KOPT-K1 (cell line): ENCODE measurements at regions not wholly inside any gene's neighbourhood (a gene's known extent, or its start where the extent isn't known, plus 50 kb on each side); places are given as distances from the start of the nearest gene placed in this dataset.
"Not testable (repeated sequence)": the region's sequence is repeated elsewhere in the genome, so short reads cannot be mapped to it uniquely, and the experiment has no call there.

ENCODE experiments used
- H3K27ac ChIP-seq: fragments of 200-600 bp; sonication (generic); 2 replicates; pipeline ENCODE4 v1.5.1; 2016; ENCODE audit warnings: antibody characterized with exemption, mild to moderate bottlenecking, low read depth, low read length; ENCODE audit not compliant: poor library complexity, severe bottlenecking
- H3K36me3 ChIP-seq: fragments of 200-600 bp; sonication (generic); 2 replicates; pipeline ENCODE4 v1.5.1; 2017; ENCODE audit warnings: antibody characterized with exemption, mild to moderate bottlenecking, low read length, moderate library complexity; ENCODE audit not compliant: insufficient read depth
- H3K9me3 ChIP-seq: fragments of 200-600 bp; sonication (generic); 2 replicates; pipeline ENCODE4 v1.5.1; 2017; ENCODE audit warnings: antibody characterized with exemption, low read length, mild to moderate bottlenecking; ENCODE audit not compliant: insufficient read depth, poor library complexity, severe bottlenecking

GRCh38 chr2:129377078-129377469 lies 602.4 kb upstream of the RAB6C start:
- no peaks in the 10 kb centered on the region for H3K36me3 ChIP-seq
- no peak overlapping the region for H3K27ac ChIP-seq
- no peaks in the 10 kb centered on the region for H3K9me3 ChIP-seq

GRCh38 chr2:129378186-129378585 lies 601.3 kb upstream of the RAB6C start:
- Histone ChIP-seq H3K36me3 (no peaks in the 10 kb centered on the region), H3K9me3 (no peaks in the 10 kb centered on the region)

GRCh38 chr2:129379411-129379810 lies 600.1 kb upstream of the RAB6C start:
- Histone ChIP-seq H3K27ac (no peak overlapping the region), H3K9me3 (no peaks in the 10 kb centered on the region), H3K36me3 (no peaks in the 10 kb centered on the region)

More at GRCh38 chr2:129378186-129378585, 601.3 kb upstream of the RAB6C start:
- H3K27ac ChIP-seq, result no peak overlapping the region

DNA sequence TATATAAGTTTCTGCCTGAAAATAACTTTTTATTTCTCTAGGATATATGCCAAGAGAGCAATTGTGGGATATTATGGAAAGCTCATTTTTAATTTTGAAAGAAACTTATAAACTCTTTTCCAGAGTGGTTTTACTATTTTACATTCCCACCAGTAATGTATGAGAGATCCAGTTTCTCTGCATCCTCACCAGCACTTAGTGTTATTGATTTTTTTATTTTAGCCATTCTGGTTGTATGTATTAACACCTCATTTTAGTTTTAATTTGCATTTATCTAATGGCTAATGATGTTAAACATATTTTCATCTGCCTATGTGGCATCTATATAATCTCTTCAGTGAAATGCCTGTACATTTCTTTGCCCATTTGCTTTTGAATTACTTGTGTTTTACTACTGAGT lies 597.7 kb upstream of the RAB6C start:
- Histone ChIP-seq H3K36me3 (no peaks in the 10 kb centered on the region), H3K27ac (no peak overlapping the region)

DNA sequence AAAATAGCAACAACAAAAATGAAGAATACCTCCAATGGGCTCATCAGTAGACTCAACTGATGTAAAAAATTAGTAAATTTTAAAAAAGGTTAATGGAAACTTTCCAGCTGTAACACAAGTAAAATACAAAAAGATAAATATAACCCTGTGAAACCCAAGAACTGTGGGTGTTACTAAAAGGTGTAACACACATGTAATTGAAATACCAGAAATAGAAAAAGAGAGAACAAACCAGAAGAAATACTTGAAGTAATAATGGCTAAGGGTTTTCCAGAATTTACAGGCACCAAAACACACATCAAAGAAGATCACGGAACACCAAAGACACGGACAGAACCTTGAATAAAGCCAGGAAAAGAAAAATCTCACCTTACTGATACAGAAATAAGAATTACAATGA lies 590.6 kb upstream of the RAB6C start:
- H3K27ac ChIP-seq, result no peak overlapping the region
- no peaks in the 10 kb centered on the region for H3K36me3 ChIP-seq
- H3K9me3 ChIP-seq, result no peaks in the 10 kb centered on the region

More for the DNA sequence above, 597.7 kb upstream of the RAB6C start:
- no peaks in the 10 kb centered on the region for H3K9me3 ChIP-seq

GRCh38 chr2:129393816-129394215 lies 585.6 kb upstream of the RAB6C start:
- Histone ChIP-seq H3K27ac (no peak overlapping the region), H3K9me3 (no peaks in the 10 kb centered on the region), H3K36me3 (no peaks in the 10 kb centered on the region)

DNA sequence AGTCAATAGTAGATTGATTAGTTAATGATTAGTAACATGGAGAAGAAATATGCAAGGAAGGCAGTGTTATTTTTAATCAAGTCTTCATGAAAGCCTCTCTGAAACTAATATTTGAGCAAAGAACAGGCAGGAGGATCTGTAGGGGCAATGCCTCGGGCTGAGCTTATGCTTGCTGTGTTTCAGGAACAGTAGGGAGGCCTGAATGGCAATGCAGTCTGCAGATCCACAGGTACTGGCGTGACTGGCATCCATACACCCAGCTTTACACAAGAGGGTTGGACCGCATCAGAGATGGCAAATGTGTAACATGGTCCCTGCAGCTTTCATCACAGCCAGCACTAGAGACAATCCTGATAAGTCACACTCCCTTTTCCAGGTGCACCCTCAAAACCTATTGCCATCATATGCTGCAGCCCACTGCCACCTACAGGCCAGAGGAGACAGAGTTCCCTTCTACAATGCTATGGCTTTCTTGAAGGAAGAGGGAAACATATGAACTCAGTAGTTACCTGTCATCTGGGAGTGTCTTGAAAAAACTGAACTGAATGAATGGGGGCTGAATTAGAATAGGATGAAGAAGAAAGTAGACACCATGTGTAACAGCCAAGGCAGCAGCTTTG lies 582.4 kb upstream of the RAB6C start:
- Histone ChIP-seq H3K27ac (no peak overlapping the region), H3K9me3 (no peaks in the 10 kb centered on the region), H3K36me3 (no peaks in the 10 kb centered on the region)

GRCh38 chr2:129400826-129401225 lies 578.6 kb upstream of the RAB6C start:
- Histone ChIP-seq H3K9me3 (no peaks in the 10 kb centered on the region), H3K27ac (no peak overlapping the region), H3K36me3 (no peaks in the 10 kb centered on the region)

GRCh38 chr2:129402076-129402475 lies 577.4 kb upstream of the RAB6C start:
- Histone ChIP-seq H3K9me3 (no peaks in the 10 kb centered on the region), H3K36me3 (no peaks in the 10 kb centered on the region), H3K27ac (no peak overlapping the region)

- no peak overlapping the region for H3K27ac ChIP-seq
- no peaks in the 10 kb centered on the region for H3K36me3 ChIP-seq
Observed at GRCh38 chr2:129404000-129404685, 575.3 kb upstream of the RAB6C start.

DNA sequence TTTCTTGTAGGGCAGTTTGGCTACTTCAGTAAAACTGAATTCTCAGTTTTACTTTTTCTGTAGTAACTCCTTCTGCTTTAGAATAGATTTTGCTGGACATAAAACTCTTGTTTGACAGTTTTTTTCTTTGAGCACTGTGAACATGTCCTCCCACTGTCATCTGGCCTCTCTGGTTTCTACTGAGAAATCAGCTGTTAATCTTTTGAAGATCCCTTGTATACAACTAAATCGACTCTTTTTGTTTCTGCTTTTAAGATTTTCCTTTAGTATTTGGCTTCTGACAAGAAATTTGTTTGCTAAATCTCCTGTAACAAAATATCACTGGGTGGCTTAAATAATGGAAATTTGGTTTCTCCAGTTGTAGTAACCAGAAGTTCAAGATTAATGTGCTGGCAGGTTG lies 570.9 kb upstream of the RAB6C start:
- Histone ChIP-seq H3K9me3 (no peaks in the 10 kb centered on the region), H3K27ac (no peak overlapping the region), H3K36me3 (no peaks in the 10 kb centered on the region)

More at GRCh38 chr2:129404000-129404685, 575.3 kb upstream of the RAB6C start:
- H3K9me3 ChIP-seq, result no peaks in the 10 kb centered on the region

- not testable (repeated sequence) for H3K9me3 ChIP-seq, H3K36me3 ChIP-seq, H3K27ac ChIP-seq
Observed at GRCh38 chr2:129417041-129417440, 562.4 kb upstream of the RAB6C start.

DNA sequence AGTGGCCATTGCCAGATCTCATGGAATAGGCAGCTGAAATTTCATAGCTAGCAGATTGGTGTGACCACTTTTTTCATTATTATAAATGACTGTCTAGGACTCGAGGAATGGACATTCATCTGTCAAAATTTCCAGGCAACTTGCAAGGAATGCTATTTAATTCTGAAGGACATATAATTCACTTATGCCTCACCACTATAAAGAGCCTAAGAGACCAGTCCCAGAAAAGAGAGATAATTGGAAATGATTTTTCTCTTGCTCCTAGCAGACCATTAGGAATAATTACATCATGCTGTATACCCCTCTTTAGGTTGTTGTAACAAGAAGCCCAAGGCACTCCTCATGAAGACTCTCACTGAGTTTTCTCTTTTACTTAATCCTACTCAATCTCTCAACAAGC lies 557.4 kb upstream of the RAB6C start:
- Histone ChIP-seq H3K9me3 (no peaks in the 10 kb centered on the region), H3K27ac (no peak overlapping the region), H3K36me3 (no peaks in the 10 kb centered on the region)

DNA sequence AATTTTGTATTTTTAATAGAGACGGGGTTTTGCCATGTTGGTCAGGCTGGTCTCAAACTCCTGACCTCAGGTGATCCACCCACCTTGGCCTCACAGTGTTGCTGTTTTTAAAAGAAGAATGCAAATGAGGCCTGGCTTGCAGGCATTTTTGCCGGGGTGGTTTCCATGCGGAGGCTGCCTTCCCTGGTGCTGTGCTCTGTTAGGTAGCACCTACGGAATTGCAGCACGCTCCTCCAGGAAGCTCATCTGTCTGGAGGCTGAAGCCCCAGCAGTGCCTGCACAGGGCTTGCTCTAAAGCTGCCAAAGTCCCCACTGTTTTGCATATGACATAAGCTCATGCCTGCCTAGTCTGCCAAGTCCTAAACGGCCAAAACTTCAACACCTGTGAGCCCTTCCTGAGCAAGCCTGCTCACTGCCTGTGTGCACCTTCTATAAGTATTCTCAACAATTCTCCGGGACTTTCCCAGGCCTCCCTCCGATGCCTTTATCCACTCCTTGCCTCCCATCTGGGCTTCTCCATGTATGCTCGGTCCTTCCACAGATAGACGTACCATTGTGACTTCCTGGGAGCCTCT lies 551.3 kb upstream of the RAB6C start:
- Histone ChIP-seq H3K27ac (no peak overlapping the region), H3K9me3 (no peaks in the 10 kb centered on the region), H3K36me3 (no peaks in the 10 kb centered on the region)

- H3K9me3 ChIP-seq, result no peaks in the 10 kb centered on the region
- no peaks in the 10 kb centered on the region for H3K36me3 ChIP-seq
- H3K27ac ChIP-seq, result no peak overlapping the region
Observed at GRCh38 chr2:129430911-129431310, 548.6 kb upstream of the RAB6C start.

- no peaks in the 10 kb centered on the region for H3K36me3 ChIP-seq
- no peak overlapping the region for H3K27ac ChIP-seq
- H3K9me3 ChIP-seq, result no peaks in the 10 kb centered on the region
Observed at GRCh38 chr2:129431881-129432280, 547.6 kb upstream of the RAB6C start.
